ENCODE measurements at regions not wholly inside any gene's neighbourhood (a gene's known extent, or its start where the extent isn't known, plus 50 kb on each side); places are given as distances from the start of the nearest gene placed in this dataset.

DNA sequence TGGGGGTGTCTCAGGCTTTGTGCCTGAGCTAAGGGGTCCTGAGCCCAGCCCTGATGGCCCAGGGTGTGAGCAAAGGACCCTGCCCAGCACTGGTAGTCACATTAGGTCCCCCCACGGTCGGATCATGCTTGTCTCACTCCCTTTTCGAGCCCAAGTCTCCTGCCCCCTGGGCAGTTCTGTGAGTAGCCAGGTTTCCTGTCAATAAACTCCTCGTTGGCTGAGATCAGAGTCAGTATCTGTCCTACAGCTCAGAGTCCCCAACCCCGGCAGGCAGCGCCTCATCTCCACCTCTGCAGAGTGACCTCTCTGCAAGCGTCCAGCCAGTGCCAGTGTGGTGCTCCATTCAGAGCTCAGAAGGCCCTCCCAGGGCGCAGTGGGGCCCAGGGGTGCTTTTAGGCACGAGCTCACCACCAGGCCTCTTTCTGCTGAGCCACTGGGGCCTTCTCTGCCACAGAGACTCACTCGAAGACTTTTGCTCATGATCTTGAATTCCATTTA is 93.7 kb upstream of the PMEPA1 start:
- no peak for DNase-seq (ENCODE audit: extremely low read depth, low read depth)

DNA sequence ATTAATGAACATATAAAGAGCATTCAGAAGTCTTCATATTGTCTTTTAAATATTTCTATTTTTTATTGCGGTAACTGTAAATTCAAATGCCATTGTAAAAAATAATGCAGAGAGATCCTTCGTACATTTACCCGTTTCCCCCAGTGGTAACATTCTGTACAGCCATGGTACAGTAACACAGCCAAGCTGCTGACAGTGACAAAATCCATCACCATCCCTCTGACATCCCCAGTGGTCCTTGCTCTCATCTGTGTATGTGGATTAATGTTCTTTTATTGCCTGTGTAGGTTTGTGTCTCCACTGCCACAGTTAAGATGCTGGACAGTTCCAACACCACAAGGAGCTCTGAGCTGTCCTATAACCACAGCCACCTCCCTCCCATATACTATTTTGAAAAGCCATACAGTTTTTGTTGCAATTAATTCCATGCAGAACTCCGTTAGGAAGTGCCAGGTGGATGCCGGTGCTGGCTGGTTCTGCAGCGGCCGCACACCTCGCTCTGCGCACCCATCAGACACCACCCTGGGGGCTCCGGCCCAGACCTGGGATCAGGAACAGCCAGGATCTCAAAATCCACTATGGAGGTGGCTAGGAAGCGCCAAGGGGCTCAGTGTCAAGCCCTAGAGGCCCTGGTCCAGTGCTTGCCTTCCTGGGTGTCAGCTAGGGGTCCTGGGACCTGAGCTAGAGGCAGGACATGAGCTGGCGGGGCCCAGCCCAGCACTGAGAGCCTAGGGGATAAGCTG is 93.1 kb upstream of the PMEPA1 start:
- no peak for DNase-seq (ENCODE audit: extremely low read depth, low read depth)

DNA sequence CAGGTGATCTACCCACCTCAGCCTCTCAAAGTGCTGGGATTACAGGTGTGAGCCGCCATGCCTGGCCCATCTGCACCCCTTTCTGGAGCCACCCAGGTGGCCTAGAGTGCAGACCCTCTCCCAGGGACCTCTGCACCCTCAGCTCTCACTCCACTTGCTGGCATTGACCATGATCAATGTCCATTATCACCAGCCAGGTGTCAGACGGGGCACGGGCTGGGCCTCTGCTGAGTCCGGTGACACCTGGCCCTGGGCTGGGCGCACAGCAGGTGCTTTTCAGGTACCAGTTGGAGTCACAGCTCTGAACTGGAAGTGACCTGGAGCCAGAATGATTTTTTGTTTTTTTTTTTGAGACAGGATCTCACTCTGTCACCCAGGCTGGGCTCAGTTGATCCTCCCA is 91.8 kb upstream of the PMEPA1 start:
- DNase-seq (ENCODE audit: extremely low read depth, low read depth), result no peak

DNA sequence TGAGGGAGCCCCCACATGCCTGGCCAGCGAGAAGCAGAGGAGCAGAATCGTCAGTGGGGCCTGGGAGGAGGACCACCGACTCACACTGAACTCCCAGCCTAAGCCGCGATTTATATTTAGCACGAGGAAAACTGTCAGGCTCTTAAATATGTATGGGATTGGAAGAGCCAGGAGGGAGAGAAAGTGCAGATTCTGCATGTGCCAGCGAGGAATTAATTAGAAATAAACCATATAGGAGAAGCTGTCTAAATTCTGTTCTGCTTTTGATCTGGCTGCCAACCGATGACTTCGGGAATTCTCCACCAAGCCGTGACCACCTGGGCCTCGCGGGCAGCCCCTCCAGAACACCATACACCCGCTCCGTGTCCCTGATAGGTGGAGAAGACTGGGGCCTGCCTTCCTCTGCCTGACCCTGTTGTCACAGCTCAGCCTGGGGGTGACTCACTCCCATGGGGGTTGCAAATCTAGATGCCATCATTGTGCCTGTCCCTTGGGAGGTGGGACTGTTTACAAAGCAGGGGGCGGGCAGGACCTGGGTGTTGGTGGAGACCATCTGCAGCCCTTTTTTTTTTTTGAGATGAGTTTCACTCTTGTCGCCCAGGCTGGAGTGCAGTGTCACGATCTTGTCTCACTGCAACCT is 91.1 kb upstream of the PMEPA1 start:
- no peak for DNase-seq (ENCODE audit: extremely low read depth, low read depth)

DNA sequence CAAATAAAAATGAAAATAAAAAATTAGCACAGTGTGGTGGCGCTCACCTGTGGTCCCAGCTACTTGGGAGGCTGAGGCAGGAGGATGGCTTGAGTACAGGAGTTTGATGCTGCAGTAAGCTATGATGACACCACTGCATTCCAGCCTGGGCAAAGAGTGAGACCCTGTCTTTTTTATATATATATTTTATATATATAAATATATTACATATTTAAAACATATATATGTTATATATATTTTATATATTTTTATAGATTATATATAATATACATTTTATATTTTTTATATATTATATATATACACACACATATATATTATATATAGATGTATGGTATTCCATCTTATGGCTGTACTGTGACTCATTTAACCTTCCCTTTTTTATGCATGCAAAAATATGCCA is 87.6 kb upstream of the PMEPA1 start:
- DNase-seq (ENCODE audit: extremely low read depth, low read depth), result no peak

DNA sequence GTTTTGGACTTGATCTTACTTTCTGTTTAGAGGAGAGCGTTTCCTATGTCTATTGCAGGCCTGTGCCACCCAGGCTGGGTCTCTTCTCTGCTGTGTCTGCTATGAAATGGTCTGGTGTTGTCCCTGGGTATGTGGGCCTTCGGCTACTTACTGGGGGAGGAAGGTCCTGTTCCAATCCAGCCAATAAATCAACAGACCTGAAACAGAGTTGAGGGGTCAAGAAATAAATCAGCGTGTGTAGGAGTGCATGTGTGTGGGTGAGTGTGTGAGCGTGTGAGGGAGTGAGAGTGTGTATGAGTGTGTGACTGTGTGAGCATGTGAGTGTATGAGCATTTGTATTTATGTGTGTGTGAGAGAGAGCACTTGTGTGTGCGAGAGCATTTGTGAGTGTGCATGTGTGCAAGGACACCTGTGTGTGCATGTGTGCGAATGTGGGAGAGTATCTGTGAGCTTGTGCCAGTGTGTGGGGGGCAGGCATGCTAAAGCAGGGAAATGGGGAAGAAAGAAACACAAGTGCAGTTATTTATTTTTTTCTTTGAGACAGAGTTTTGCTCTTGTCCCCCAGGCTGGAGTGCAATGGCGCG is 86.3 kb upstream of the PMEPA1 start:
- DNase-seq (ENCODE audit: extremely low read depth, low read depth), result no peak

DNA sequence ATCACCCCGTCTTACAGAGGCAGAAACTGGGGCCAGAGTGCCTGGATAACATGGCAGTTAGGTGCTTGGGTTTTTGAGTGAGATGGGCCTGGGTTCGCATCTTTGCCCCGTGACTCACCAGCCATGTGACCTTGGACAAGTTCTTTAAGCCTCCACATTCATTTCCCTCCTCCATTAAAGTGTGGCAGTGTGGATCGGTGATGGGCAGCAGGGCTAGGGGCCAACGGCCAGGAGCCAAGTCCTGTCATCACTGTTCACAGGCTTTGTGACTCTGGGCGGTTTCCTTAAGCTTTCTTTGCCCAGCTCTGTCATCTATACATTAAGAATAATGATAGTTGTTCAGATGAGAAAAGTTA is 85.5 kb upstream of the PMEPA1 start:
- DNase-seq (ENCODE audit: extremely low read depth, low read depth), result no peak

DNA sequence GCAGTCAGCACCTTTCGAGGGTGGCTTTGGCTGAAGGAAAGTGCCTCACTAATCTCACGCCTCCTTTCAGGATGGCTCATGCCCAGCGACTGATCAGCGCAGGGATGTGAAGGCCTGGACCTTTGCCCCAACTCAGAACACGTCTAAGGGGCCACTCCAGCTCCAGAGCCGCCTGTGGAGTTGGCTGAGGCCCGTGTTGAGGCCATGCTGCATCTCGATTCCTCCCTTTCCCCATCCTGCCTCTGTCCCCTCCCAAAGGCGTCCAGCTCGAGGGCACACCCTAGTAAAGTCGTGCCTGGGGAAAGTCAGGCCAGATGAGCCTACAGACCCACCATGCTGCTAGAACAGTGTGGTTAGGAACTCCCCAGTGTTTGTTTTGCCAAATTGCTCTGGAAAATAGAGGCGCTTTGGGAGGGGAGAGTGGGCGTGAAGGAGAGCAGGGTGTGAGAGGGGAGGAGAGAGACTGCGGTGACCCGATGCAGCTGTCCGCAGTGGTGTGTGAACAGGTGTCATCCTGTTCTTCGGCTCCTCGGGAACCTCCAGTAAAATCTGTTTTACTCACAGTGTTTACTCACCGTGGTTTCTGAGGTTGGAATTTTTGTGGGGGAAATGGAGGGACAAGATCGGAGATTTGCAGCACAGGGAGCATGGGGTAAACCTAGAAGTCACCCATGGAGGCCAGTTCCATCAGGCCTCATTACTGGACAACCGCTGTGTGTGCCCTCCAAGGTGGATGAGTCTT is 85.0 kb upstream of the PMEPA1 start:
- no peak for DNase-seq (ENCODE audit: extremely low read depth, low read depth)

DNA sequence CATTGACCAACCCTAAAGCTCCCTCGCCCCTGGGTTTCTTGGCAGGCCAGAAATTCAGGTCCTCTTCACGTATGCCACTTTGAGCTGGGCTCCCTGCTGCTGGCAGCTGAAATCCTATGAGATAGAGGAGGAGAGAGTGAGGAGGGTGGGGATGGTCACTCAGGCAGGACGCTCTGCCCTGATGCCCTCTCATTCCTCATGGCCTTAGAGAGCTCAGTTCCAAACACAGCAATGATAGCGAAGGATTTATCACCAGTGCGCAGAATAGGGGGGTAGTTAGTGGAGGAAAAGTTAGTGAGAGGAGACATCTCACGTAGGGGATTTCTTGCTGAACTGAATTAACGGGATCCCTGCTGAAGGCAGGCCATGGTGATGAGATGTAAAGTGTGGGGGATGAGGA is 84.2 kb upstream of the PMEPA1 start:
- no peak for DNase-seq (ENCODE audit: extremely low read depth, low read depth)

DNA sequence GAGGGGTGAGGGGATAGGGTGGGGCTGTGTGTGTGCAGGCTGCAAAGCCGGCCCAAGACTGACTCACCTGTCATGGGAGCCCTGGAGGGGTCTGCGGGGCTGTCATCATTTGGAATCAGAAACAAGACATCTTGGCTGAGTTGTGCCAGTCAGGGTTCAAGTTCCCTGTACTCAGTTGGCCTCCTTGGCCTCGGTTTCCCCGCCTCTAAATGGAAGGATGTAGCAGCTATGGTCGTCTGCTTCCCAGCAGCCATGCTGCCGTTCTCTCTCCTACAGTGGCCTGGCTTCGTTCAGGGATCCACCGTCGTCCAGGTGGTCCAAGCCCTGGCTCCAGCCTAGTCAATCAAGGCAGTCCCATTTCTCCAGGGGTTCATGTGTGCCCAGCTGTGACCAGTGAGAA is 83.6 kb upstream of the PMEPA1 start:
- DNase-seq (ENCODE audit: extremely low read depth, low read depth), result no peak

DNA sequence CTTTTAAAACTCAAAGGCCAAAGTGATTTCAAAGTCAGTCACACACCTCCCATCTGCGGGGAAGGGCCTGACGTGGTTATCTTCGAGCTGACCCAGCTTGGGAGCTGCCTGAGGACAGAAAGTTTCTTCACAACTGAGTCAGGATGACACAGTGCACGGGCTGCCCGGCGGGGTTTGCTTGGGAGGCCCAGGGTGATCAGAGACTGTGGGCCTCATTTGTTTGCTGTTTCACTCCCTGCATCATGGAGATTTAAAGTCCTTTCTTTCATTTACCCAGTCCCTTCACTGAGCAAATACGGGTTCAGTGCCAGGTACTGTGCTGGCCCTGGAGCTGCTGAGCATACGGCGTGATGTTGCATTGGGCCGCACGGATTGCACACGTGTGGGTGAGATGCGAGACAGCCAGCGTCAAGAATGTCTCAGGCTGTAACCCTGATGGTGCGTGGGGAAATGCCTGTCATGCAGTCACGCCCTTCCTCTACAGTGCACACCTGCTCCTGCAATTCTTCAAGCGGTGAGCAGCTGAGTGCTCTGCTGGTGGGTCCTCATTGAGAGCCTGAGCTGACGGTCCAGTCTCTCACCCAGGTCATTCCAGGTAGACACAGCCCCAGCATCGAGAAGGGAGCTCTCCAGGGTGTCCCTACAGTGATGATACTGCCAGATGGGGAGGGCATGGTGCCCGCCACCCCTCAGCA is 82.7 kb upstream of the PMEPA1 start:
- no peak for DNase-seq (ENCODE audit: extremely low read depth, low read depth)

DNA sequence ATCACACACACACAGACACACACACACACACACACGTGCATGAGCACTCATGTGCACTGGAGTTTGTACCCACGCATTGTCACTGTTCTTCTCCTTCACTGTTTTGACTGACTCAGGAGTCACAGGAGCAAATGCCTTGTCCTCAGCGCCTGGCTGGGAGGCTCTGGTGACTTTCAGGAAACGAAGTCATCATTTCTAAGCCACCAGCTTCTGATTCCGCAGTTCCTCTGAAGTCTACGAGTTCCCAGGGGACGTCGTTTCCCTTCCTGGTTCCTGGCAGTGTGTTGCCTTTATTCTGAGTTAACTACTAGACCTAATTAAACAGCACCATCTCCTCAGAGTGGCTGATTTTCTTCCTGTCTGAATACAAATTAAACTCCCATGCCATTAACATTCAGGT is 82.2 kb upstream of the PMEPA1 start:
- no peak for DNase-seq (ENCODE audit: extremely low read depth, low read depth)

DNA sequence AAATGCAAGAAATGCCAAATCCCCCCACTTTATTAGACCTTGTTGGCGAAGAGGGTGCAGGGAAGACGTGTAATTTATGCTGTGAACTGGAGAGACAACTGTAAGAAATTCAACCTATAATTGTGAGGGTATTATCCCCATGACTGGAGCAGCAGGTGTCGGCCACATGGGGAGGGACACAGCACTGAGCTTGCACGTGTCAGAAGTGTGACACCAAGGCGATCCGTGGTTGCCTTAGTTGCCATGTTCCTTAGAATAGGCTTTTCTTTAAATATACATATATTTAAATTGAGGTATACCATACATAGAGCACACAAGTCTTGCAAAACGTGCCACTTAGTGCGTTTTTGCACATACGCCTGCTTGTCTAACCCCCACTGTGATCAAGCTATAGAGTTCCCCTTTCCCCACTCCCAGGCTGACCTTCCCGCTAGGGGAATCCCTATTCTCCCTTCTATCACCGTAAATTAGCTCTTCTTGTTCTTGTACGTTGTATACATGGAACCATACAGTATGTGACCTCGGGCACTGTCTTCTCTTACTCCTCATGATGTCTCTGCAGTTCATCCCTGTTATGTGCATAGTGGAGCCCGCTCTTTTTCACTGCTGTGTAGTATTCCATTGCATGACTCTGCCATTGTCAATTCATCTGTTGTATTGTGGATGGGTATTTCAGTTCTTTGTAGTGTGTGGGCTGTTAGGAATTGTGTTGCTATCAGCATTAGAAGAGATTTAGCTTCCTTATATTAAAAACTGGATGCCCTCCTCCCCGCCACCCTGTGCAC is 81.6 kb upstream of the PMEPA1 start:
- DNase-seq (ENCODE audit: extremely low read depth, low read depth), result no peak

DNA sequence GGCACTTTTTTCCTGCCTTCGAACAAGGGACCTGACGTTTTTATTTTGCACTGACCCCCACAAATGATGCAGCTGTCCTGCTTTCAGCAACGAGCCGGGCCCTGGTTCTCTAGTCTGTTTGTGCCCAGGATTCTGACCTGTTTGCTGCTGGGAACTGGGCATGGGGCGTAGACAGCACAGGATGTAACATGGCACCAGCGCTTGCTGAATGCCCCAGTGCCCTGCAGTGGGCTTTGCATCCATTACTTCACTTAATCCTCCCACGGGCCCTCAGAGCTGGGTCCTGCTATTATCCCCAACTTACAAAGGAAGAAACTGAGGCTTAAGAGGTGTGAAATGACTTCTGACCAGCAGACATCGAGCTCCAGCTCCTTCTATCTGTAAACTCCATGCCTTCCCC is 80.4 kb upstream of the PMEPA1 start:
- no peak for DNase-seq (ENCODE audit: extremely low read depth, low read depth)

DNA sequence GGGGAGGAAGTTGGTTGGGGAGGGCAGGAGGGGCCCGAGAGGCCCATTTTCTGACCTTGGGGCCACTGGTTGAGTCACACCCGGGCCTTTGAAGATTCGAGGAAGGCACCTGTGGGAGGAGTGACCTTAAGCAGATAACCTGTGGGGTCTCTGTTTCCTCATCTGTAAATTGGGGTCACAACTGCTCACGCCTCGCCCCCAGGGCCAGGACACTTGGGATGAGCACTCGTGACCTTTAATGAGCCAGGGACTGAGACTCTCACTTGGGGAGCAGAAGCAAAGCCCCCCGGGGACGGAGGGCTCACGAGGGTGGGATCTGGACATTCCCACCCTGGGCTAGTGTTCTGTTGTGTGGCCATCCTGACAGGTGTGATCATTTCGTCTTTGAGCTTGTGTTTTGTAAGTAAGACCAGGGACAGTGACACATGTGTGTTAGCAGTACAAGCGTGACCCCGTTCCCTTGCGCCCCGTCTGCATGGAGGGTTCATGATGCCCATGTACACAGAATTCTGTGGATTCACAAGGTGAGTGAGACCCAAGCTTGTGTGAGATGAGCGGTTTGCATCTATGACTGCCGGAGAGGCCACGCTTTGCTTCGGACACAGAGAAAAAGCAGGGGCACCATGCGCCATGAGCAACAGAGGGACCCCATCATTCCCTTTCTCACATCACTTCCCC is 79.3 kb upstream of the PMEPA1 start:
- DNase-seq (ENCODE audit: extremely low read depth, low read depth), result no peak

DNA sequence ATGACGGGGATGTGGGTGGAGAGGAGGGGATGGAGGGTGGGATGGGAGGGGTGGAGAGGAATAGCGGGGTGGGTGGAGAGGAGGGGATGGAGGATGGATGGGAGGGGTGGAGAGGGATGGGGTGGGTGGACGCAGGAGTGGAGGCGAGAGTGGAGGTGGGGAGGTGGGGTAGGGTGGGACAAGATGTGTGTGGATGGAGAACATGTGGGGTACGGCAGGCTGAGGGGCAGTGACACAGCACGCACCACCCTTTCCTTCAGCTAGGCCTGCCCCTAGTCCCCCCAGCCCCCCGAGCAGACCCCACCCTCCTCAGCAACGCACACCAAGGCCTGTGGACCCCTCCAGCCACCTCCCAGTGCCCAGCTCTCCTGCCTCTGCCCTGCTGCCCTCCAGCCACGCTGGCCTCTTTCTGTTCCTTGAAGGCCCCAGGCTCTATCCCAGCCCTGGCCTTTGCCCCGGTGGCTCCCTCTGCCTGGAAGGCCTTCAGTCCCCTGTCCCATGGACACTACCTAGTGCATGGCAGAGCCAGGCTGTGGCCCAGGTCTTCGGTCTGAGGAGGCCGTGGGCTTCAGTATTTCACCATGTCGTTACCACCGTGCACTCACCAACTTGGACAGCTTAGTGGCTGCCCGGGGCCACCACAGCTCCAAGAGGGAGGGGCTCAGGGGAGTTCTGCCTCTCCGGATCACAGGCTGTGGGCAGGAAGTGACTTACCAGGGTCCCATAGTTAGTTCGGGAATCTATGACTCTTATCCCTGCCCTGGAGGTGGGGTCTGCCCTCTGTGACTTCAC is 78.4 kb upstream of the PMEPA1 start:
- no peak for DNase-seq (ENCODE audit: extremely low read depth, low read depth)

DNA sequence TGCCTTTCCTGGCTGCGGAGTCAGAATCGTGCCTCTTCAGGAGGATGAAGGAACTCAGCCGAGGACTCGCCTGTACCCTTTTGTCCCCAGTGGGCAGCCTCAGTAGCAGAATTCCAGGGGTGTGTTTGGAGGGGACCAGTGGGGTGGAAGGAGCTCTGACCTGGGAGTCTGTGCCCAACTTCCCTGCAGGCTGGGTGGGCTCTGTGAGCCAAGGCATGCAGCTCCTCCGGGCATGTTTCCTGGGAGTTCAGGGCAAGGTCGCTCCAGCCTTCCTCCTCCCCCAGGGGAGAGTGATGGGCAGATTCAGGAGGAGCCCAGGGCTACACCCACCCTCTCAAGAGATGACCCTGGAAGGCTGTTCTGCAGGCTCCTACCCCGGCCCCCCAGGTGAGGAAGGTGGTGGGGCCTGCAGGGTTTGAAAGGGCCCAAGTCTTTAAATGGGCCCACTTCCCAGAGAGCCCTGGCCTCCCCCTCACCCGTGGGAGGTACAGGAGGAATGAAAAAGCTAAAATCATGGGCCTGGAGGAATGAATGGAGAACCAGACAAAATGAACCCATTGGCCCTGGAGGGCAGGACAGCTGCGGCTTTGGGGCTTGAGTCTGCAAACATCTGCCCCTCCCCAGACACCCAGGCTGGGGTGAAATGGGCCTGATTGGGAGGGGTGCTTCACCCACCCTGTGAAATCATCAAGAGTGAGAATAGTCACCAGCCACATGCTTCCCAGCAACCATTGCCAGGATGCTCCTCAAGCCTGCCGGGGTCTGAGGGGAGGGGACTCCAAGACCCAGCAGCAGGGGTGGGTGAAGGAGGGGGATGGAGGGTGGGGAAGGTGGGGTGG is 77.6 kb upstream of the PMEPA1 start:
- DNase-seq (ENCODE audit: extremely low read depth, low read depth), result no peak
